HepG2 (cell line): ENCODE measurements at regions not wholly inside any gene's neighbourhood (a gene's known extent, or its start where the extent isn't known, plus 50 kb on each side); places are given as distances from the start of the nearest gene placed in this dataset.

Experiments
- ATAC-seq: fragments of 200-7000 bp; cut with Tn5 transposase; 3 replicates; pipeline ENCODE4 v1.9.1; 2020; ENCODE audit warnings: mild to moderate bottlenecking, moderate library complexity
- BruUV-seq: library from RNA; stranded (reverse); fragments of 400-500 nt; replicated peaks from 2 replicates; lab custom pipeline; 2021; lab: Mats Ljungman, UMichigan
- CTCF ChIA-PET: fragments of 300-600 bp; formaldehyde crosslinking; extraction: SDS; loops from one replicate; lab custom pipeline; 2021; ENCODE audit warnings: low total read pairs, inconsistent platforms, low intra/inter-chr PET ratio; lab: Yijun Ruan, JAX
- POLR2A ChIA-PET: fragments of 350-600 bp; sonication (Branson Sonifier 250); formaldehyde crosslinking; loops from one replicate; lab custom pipeline; 2020; ENCODE audit warnings: antibody characterized with exemption, inconsistent platforms; lab: Yijun Ruan, JAX
- DNase-seq: peaks from one replicate; pipeline ENCODE4 v3.0.0-alpha.2; 2015; ENCODE audit warnings: low spot score
- FAIRE-seq: peaks from 3 replicates; lab custom pipeline; 2011; peaks lifted over from hg19 to GRCh38; lab: Jason Lieb, UNC
- H2AFZ ChIP-seq: one replicate; pipeline ENCODE4 v1.6.1; 2011; ENCODE audit warnings: low read length, inconsistent platforms
- H3K27ac ChIP-seq: fragments of 300-600 bp; 3 replicates; pipeline ENCODE4 v1.8.0; 2011; ENCODE audit warnings: mixed run types, mild to moderate bottlenecking, mixed read lengths, low read length, inconsistent platforms; ENCODE audit not compliant: insufficient read depth; ENCODE audit errors: extremely low read length
- H3K27me3 ChIP-seq, 2 experiments: fragments of 200-600 bp in 1 of 2; 2 replicates in 1 of 2; 3 replicates in 1 of 2; pipeline versions ENCODE4 v1.6.0 to v1.8.0; 2011; ENCODE audit warnings: low read length in 2 of 2, mild to moderate bottlenecking in 2 of 2, moderate library complexity in 2 of 2, inconsistent platforms in 1 of 2; ENCODE audit not compliant: insufficient read depth in 2 of 2, control insufficient read depth in 1 of 2
- H3K36me3 ChIP-seq, 2 experiments: fragments of 200-600 bp in 1 of 2; replicated peaks in 1 of 2; 2 replicates in 1 of 2; 3 replicates in 1 of 2; pipeline versions ENCODE4 v1.5.1 to v1.8.0; 2011; ENCODE audit warnings: low read length in 2 of 2, inconsistent platforms in 1 of 2; ENCODE audit not compliant: insufficient read depth in 2 of 2, control insufficient read depth in 1 of 2
- H3K4me1 ChIP-seq: 2 replicates; pipeline ENCODE4 v1.5.1; 2012; ENCODE audit warnings: low read length, inconsistent platforms; ENCODE audit not compliant: insufficient read depth
- H3K4me2 ChIP-seq: 2 replicates; pipeline ENCODE4 v1.6.0; 2011; ENCODE audit warnings: low read depth, low read length, inconsistent platforms
- H3K4me3 ChIP-seq, 3 experiments: fragments of 200-600 bp in 1 of 3; sonication (generic), shearing (Covaris generic) in 1 of 3; replicated peaks in 1 of 3; 2 replicates each; pipeline ENCODE4 v1.5.1; 2011 to 2016; ENCODE audit warnings: low read length in 3 of 3, inconsistent platforms in 2 of 3, low read depth in 2 of 3, mild to moderate bottlenecking in 2 of 3, control low read depth in 1 of 3, mixed read lengths in 1 of 3; ENCODE audit not compliant: insufficient read depth in 1 of 3
- H3K79me2 ChIP-seq: one replicate; pipeline ENCODE4 v1.6.1; 2011; ENCODE audit warnings: low read length, inconsistent platforms; ENCODE audit not compliant: insufficient read depth
- H3K9ac ChIP-seq: 2 replicates; pipeline ENCODE4 v1.6.0; 2011; ENCODE audit warnings: mild to moderate bottlenecking, low read depth, low read length, inconsistent platforms; ENCODE audit not compliant: insufficient read depth
- H3K9me3 ChIP-seq: 2 replicates; pipeline ENCODE4 v1.5.1; 2012; ENCODE audit warnings: mild to moderate bottlenecking, low read length
- H4K20me1 ChIP-seq: 2 replicates; pipeline ENCODE4 v1.6.0; 2011; ENCODE audit warnings: inconsistent platforms, mild to moderate bottlenecking, low read length, moderate library complexity; ENCODE audit not compliant: insufficient read depth
- BCL6 ChIP-seq: IDR thresholded peaks from 2 replicates; pipeline ENCODE4 v1.6.1; 2016; ENCODE audit warnings: missing genetic modification reagents, missing compliant biosample characterization
- FOXP4 ChIP-seq: sonication (generic); formaldehyde crosslinking; IDR thresholded peaks from 2 replicates; pipeline ENCODE4 v1.4.0; 2020; ENCODE audit warnings: missing genetic modification reagents
- HCFC1 ChIP-seq: fragments of 150-350 bp; IDR thresholded peaks from 2 replicates; pipeline ENCODE4 v1.6.1; 2014; ENCODE audit warnings: low read depth, low read length
- HMGXB4 ChIP-seq, 2 experiments: sonication (generic) in 1 of 2; formaldehyde crosslinking in 1 of 2; IDR thresholded peaks; 2 replicates each; pipeline versions ENCODE4 v1.4.0 to v1.6.1; 2018 to 2020; ENCODE audit warnings: missing genetic modification reagents in 2 of 2, borderline replicate concordance in 1 of 2, low read depth in 1 of 2, mild to moderate bottlenecking in 1 of 2, missing biosample characterization in 1 of 2
- IRF2 ChIP-seq: IDR thresholded peaks from 2 replicates; pipeline ENCODE4 v1.6.1; 2018; ENCODE audit warnings: missing genetic modification reagents, missing compliant biosample characterization
- NCOA2 ChIP-seq: sonication (generic); formaldehyde crosslinking; IDR thresholded peaks from 2 replicates; pipeline ENCODE4 v1.8.0; 2022; ENCODE audit warnings: inconsistent platforms
- POGZ ChIP-seq: sonication (generic); formaldehyde crosslinking; IDR thresholded peaks from 2 replicates; pipeline ENCODE4 v1.4.0; 2020; ENCODE audit warnings: mild to moderate bottlenecking, missing genetic modification reagents
- TCF7 ChIP-seq: sonication (generic); IDR thresholded peaks from 2 replicates; pipeline ENCODE4 v1.6.1; 2016; ENCODE audit warnings: antibody characterized with exemption, low read depth
- ZNF3 ChIP-seq: IDR thresholded peaks from 2 replicates; pipeline ENCODE4 v1.7.0; 2017; ENCODE audit warnings: inconsistent platforms
- ZNF383 ChIP-seq: sonication (generic); formaldehyde crosslinking; IDR thresholded peaks from 2 replicates; pipeline ENCODE4 v1.4.0; 2020; ENCODE audit warnings: missing genetic modification reagents, mild to moderate bottlenecking, borderline replicate concordance
- ZNF441 ChIP-seq: sonication (generic); formaldehyde crosslinking; IDR thresholded peaks from 2 replicates; pipeline ENCODE4 v1.7.0; 2021; ENCODE audit warnings: missing genetic modification reagents, borderline replicate concordance
- ZNF552 ChIP-seq: sonication (generic); formaldehyde crosslinking; IDR thresholded peaks from 2 replicates; pipeline ENCODE4 v1.9.0; 2022; ENCODE audit warnings: missing genetic modification reagents, mild to moderate bottlenecking, borderline replicate concordance
- ZNF766 ChIP-seq: sonication (generic); formaldehyde crosslinking; IDR thresholded peaks from 2 replicates; pipeline ENCODE4 v1.5.0; 2020; ENCODE audit warnings: missing genetic modification reagents, borderline replicate concordance
- ZNF879 ChIP-seq: sonication (generic); formaldehyde crosslinking; IDR thresholded peaks from 2 replicates; pipeline ENCODE4 v1.8.1; 2023; ENCODE audit warnings: missing genetic modification reagents
- WGBS: methylation state at CpG from one replicate; pipeline ENCODE4 v1.1.6; 2017; ENCODE audit warnings: low lambda C conversion rate; 5-methylcytosine and 5-hydroxymethylcytosine counted together
- in situ Hi-C: cut with HindIII; loops from 2 replicates; pipeline ENCODE4 v1.10.0; 2017; ENCODE audit warnings: low pct_unique_long_range_greater_than_20kb; ENCODE audit not compliant: extremely low pct_ligation_motif_present
- intact Hi-C: fragments of 100-400 bp; cut with micrococcal nuclease; formaldehyde crosslinking; loops from one replicate; pipeline ENCODE4 v1.10.0; 2022; ENCODE audit not compliant: unreplicated experiment
- TF ChIP-seq, protein P1 (sequence below): fragments of 450-650 bp; IDR thresholded peaks from 2 replicates; pipeline ENCODE4 v1.6.1; 2017

GRCh38 chr19:28793391-28794168, 419.4 kb downstream of the UQCRFS1 start:
- H3K4me3 ChIP-seq, result no peak overlapping the region
- no peak overlapping the region for H3K9ac ChIP-seq
- no peaks in the 10 kb centered on the region for H4K20me1 ChIP-seq
- in situ Hi-C loops, result no loop called here
- FAIRE-seq (no peak), DNase-seq (no peak), ATAC-seq (no peak)
- H3K4me1 ChIP-seq, result no peaks in the 10 kb centered on the region
- 79% methylated on average over 39 of the region's 97 CpGs for WGBS
- TF ChIP-seq POGZ (CRISPR knock-in tag) (no peak), ZNF383 (no peak), ZNF441 (no peak), HCFC1 (no peak), ZNF879 (CRISPR knock-in tag) (no peak), ZNF552 (CRISPR knock-in tag) (no peak), ZNF3 (CRISPR knock-in tag) (no peak), BCL6 (CRISPR knock-in tag) (no peak), ZNF766 (no peak), FOXP4 (CRISPR knock-in tag) (no peak), IRF2 (CRISPR knock-in tag) (no peak), HMGXB4 (CRISPR knock-in tag; IDR thresholded peaks at IDR 0.05; ENCODE audit: borderline replicate concordance in 1 of 2, low read depth in 1 of 2) (no peak), NCOA2 (CRISPR knock-in tag) (no peak), TCF7 (no peak)
- TF ChIP-seq, protein P1, sequence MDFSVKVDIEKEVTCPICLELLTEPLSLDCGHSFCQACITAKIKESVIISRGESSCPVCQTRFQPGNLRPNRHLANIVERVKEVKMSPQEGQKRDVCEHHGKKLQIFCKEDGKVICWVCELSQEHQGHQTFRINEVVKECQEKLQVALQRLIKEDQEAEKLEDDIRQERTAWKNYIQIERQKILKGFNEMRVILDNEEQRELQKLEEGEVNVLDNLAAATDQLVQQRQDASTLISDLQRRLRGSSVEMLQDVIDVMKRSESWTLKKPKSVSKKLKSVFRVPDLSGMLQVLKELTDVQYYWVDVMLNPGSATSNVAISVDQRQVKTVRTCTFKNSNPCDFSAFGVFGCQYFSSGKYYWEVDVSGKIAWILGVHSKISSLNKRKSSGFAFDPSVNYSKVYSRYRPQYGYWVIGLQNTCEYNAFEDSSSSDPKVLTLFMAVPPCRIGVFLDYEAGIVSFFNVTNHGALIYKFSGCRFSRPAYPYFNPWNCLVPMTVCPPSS, result no peak
- ChIA-PET POLR2A (no interaction called here), CTCF (no interaction called here)
- no peak overlapping the region for H3K4me2 ChIP-seq
- BruUV-seq, result no TSS peak
- H3K79me2 ChIP-seq, result no peaks in the 10 kb centered on the region
- H3K27me3 ChIP-seq, result no peaks in the 10 kb centered on the region
- H3K27ac ChIP-seq, result no peak overlapping the region
- intact Hi-C loops, result no loop called here
- no peak overlapping the region for H2AFZ ChIP-seq
- H3K36me3 ChIP-seq, result no peaks in the 10 kb centered on the region
- H3K9me3 ChIP-seq, result peaks cover 72% of the 10 kb centered on the region
